Gastroesophageal sphincter (tissue), 3 donors: ENCODE measurements at regions not wholly inside any gene's neighbourhood (a gene's known extent, or its start where the extent isn't known, plus 50 kb on each side); places are given as distances from the start of the nearest gene placed in this dataset.

Source experiments
- POLR2A ChIP-seq, 2 donors: fragments of 450-650 bp; IDR thresholded peaks; one replicate each; pipeline ENCODE4 v1.6.1; 2017; ENCODE audit warnings: antibody characterized with exemption in 2 of 2, mild to moderate bottlenecking in 2 of 2, moderate library complexity in 1 of 2
- TF ChIP-seq, protein P1 (sequence below), 4 experiments: fragments of 200-600 bp in 2 of 4; fragments of 450-650 bp in 2 of 4; sonication (generic) in 1 of 4; IDR thresholded peaks; one replicate each; pipeline ENCODE4 v1.5.1; 2017 to 2019; ENCODE audit warnings: antibody characterized with exemption in 4 of 4, mild to moderate bottlenecking in 2 of 4, moderate library complexity in 2 of 4

DNA sequence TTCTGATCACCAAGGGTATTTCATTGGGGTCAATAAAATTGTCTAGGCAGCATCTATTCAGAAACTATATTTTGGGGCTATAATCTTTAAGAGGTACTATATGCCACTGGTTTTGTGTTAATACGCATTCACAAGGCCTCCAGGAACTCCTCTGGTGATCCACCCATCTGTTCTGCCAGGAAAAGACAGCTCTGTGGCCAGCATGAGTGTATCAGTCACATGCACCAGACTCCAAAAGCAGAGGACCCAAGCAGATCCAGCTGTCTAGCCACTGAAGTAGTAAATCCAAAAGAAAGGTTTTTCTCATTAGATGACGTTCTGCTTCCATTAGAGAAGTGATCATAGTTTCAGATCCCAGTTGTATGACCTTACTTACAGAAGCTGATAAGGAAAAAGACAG is 199.6 kb upstream of the CELF2 start:
- TF ChIP-seq, protein P1, sequence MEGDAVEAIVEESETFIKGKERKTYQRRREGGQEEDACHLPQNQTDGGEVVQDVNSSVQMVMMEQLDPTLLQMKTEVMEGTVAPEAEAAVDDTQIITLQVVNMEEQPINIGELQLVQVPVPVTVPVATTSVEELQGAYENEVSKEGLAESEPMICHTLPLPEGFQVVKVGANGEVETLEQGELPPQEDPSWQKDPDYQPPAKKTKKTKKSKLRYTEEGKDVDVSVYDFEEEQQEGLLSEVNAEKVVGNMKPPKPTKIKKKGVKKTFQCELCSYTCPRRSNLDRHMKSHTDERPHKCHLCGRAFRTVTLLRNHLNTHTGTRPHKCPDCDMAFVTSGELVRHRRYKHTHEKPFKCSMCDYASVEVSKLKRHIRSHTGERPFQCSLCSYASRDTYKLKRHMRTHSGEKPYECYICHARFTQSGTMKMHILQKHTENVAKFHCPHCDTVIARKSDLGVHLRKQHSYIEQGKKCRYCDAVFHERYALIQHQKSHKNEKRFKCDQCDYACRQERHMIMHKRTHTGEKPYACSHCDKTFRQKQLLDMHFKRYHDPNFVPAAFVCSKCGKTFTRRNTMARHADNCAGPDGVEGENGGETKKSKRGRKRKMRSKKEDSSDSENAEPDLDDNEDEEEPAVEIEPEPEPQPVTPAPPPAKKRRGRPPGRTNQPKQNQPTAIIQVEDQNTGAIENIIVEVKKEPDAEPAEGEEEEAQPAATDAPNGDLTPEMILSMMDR (IDR thresholded peaks at IDR 0.05), result no peak
- no peak for TF ChIP-seq POLR2A (IDR thresholded peaks at IDR 0.05)
